OCI-LY7 (cell line): ENCODE measurements at regions not wholly inside any gene's neighbourhood (a gene's known extent, or its start where the extent isn't known, plus 50 kb on each side); places are given as distances from the start of the nearest gene placed in this dataset.

Source experiments
- BruUV-seq: library from RNA; stranded (reverse); fragments of 400-500 nt; replicated peaks from 2 replicates; lab custom pipeline; 2021; lab: Mats Ljungman, UMichigan
- CTCF ChIA-PET: fragments of 300-600 bp; sonication (Branson Sonifier 250); formaldehyde crosslinking; loops from one replicate; lab custom pipeline; 2022; ENCODE audit warnings: antibody characterized with exemption; ENCODE audit not compliant: unreplicated experiment; lab: Charles Lee
- POLR2A ChIA-PET: fragments of 300-600 bp; sonication (Branson Sonifier 250); formaldehyde crosslinking; loops from one replicate; lab custom pipeline; 2022; ENCODE audit warnings: antibody characterized with exemption; lab: Charles Lee
- DNase-seq: peaks from one replicate; pipeline ENCODE4 v3.0.0-alpha.2; 2015; ENCODE audit warnings: low spot score
- H2AFZ ChIP-seq: fragments of 200-600 bp; sonication (generic), shearing (Covaris generic); 2 replicates; pipeline ENCODE4 v1.6.1; 2014; ENCODE audit warnings: mild to moderate bottlenecking, antibody characterized with exemption, low read length, moderate library complexity
- H3K27ac ChIP-seq: fragments of 200-600 bp; sonication (generic); 2 replicates; pipeline ENCODE4 v1.5.1; 2014; ENCODE audit warnings: mixed run types, low read depth, mild to moderate bottlenecking, moderate library complexity, low read length, inconsistent platforms; ENCODE audit not compliant: poor library complexity, severe bottlenecking
- H3K36me3 ChIP-seq: fragments of 200-600 bp; sonication (generic); 2 replicates; pipeline ENCODE4 v1.6.1; 2014; ENCODE audit warnings: mild to moderate bottlenecking, antibody characterized with exemption, low read length, moderate library complexity, mixed read lengths; ENCODE audit not compliant: insufficient read depth
- H3K4me1 ChIP-seq: fragments of 200-600 bp; sonication (generic); 2 replicates; pipeline ENCODE4 v1.5.1; 2014; ENCODE audit warnings: mild to moderate bottlenecking, low read length; ENCODE audit not compliant: insufficient read depth, poor library complexity, severe bottlenecking
- H3K4me2 ChIP-seq: fragments of 200-600 bp; sonication (generic); 2 replicates; pipeline ENCODE4 v1.6.1; 2014; ENCODE audit warnings: mild to moderate bottlenecking, low read length
- H3K4me3 ChIP-seq: fragments of 200-600 bp; sonication (generic); 2 replicates; pipeline ENCODE4 v1.5.1; 2014; ENCODE audit warnings: mild to moderate bottlenecking, low read depth, low read length; ENCODE audit not compliant: poor library complexity, severe bottlenecking
- H3K79me2 ChIP-seq: fragments of 200-600 bp; sonication (generic); 2 replicates; pipeline ENCODE4 v1.6.1; 2016; ENCODE audit warnings: low read depth, mild to moderate bottlenecking, low read length, moderate library complexity, mixed read lengths; ENCODE audit not compliant: insufficient read depth
- H3K9me2 ChIP-seq: fragments of 200-600 bp; sonication (generic); 2 replicates; pipeline ENCODE4 v1.6.1; 2016; ENCODE audit warnings: mild to moderate bottlenecking, low read length, mixed read lengths; ENCODE audit not compliant: insufficient read depth
- H3K9me3 ChIP-seq: fragments of 200-600 bp; sonication (generic); 2 replicates; pipeline ENCODE4 v1.6.1; 2014; ENCODE audit warnings: mild to moderate bottlenecking, mixed run types, low read length, mixed read lengths
- H4K20me1 ChIP-seq: fragments of 200-600 bp; sonication (generic); 2 replicates; pipeline ENCODE4 v1.6.1; 2014; ENCODE audit warnings: mild to moderate bottlenecking, antibody characterized with exemption, low read length, moderate library complexity, mixed read lengths; ENCODE audit not compliant: insufficient read depth
- CTCF ChIP-seq: fragments of 200-600 bp; sonication (generic); conservative IDR thresholded peaks from 2 replicates; pipeline ENCODE4 v1.5.1; 2014; ENCODE audit warnings: mild to moderate bottlenecking, antibody characterized with exemption, low read length, moderate library complexity, mixed read lengths
- EZH2phosphoT487 ChIP-seq: fragments of 200-600 bp; sonication (generic); IDR thresholded peaks from 2 replicates; pipeline ENCODE4 v1.6.1; 2018; ENCODE audit warnings: low read depth, borderline replicate concordance, mild to moderate bottlenecking, mixed run types, antibody characterized with exemption, low read length, moderate library complexity, mixed read lengths
- intact Hi-C: fragments of 100-400 bp; cut with micrococcal nuclease; formaldehyde crosslinking; loops from one replicate; pipeline ENCODE4 v1.10.0; 2022; ENCODE audit not compliant: unreplicated experiment

- ChIA-PET CTCF (no interaction called here), POLR2A (no interaction called here)
- Histone ChIP-seq H2AFZ (no peak overlapping the region), H3K36me3 (no peaks in the 10 kb centered on the region), H3K4me2 (no peak overlapping the region), H3K9me3 (no peaks in the 10 kb centered on the region), H3K4me1 (no peaks in the 10 kb centered on the region), H3K9me2 (no peaks in the 10 kb centered on the region), H4K20me1 (no peaks in the 10 kb centered on the region), H3K4me3 (no peak overlapping the region), H3K27ac (no peak overlapping the region), H3K79me2 (no peaks in the 10 kb centered on the region)
- BruUV-seq, result no TSS peak
- TF ChIP-seq CTCF (peak; percentile 42), EZH2phosphoT487 (no peak)
- DNase-seq, result no peak
- intact Hi-C loops, result no loop called here
Observed at GRCh38 chr9:118829334-118829733, 539.9 kb downstream of the BRINP1 start.

- Histone ChIP-seq H3K4me3 (no peak overlapping the region), H3K27ac (no peak overlapping the region), H3K4me1 (no peaks in the 10 kb centered on the region), H3K79me2 (no peaks in the 10 kb centered on the region), H3K36me3 (no peaks in the 10 kb centered on the region), H3K9me2 (no peaks in the 10 kb centered on the region), H2AFZ (no peak overlapping the region), H4K20me1 (no peaks in the 10 kb centered on the region), H3K4me2 (no peak overlapping the region), H3K9me3 (no peaks in the 10 kb centered on the region)
- no TSS peak for BruUV-seq
- POLR2A ChIA-PET, result no interaction called here
- DNase-seq, result no peak
- CTCF ChIA-PET, result no interaction called here
- TF ChIP-seq EZH2phosphoT487 (no peak), CTCF (no peak)
- intact Hi-C loops, result no loop called here
Observed at GRCh38 chr9:118832371-118832770, 536.9 kb downstream of the BRINP1 start.

GRCh38 chr9:118836891-118837290 lies 532.3 kb downstream of the BRINP1 start:
- ChIA-PET CTCF (no interaction called here), POLR2A (no interaction called here)
- H3K4me1 ChIP-seq, result no peaks in the 10 kb centered on the region
- DNase-seq, result no peak
- H4K20me1 ChIP-seq, result no peaks in the 10 kb centered on the region
- no peak for TF ChIP-seq CTCF
- TF ChIP-seq EZH2phosphoT487, result no peak
- H3K36me3 ChIP-seq, result no peaks in the 10 kb centered on the region
- H3K27ac ChIP-seq, result no peak overlapping the region
- no peak overlapping the region for H3K4me2 ChIP-seq
- H3K9me2 ChIP-seq, result no peaks in the 10 kb centered on the region
- intact Hi-C loops, result no loop called here
- BruUV-seq, result no TSS peak
- no peak overlapping the region for H3K4me3 ChIP-seq
- no peaks in the 10 kb centered on the region for H3K79me2 ChIP-seq
- no peak overlapping the region for H2AFZ ChIP-seq
- no peaks in the 10 kb centered on the region for H3K9me3 ChIP-seq
